Sigmoid colon (tissue), 6 donors: ENCODE measurements at regions not wholly inside any gene's neighbourhood (a gene's known extent, or its start where the extent isn't known, plus 50 kb on each side); places are given as distances from the start of the nearest gene placed in this dataset.

ENCODE experiments used
- DNase-seq: peaks from one replicate; pipeline ENCODE4 v3.0.0-alpha.2; 2019
- H3K27ac ChIP-seq, 4 donors: fragments of 200-600 bp; sonication (generic); one replicate each; pipeline ENCODE4 v1.5.1; 2016 to 2019; ENCODE audit warnings: mild to moderate bottlenecking in 1 of 4
- H3K27me3 ChIP-seq, 3 donors: fragments of 200-600 bp; sonication (generic); one replicate each; pipeline ENCODE4 v1.5.1; 2019; ENCODE audit warnings: mild to moderate bottlenecking in 1 of 3
- H3K36me3 ChIP-seq, 4 donors: fragments of 200-600 bp; sonication (generic); one replicate each; pipeline ENCODE4 v1.5.1; 2016 to 2019
- H3K4me1 ChIP-seq, 4 donors: fragments of 200-600 bp; sonication (generic); one replicate each; pipeline ENCODE4 v1.5.1; 2017 to 2019
- H3K4me3 ChIP-seq, 4 donors: fragments of 200-600 bp; sonication (generic); one replicate each; pipeline ENCODE4 v1.5.1; 2017 to 2019; ENCODE audit warnings: mild to moderate bottlenecking in 2 of 4, moderate library complexity in 1 of 4
- H3K9me3 ChIP-seq, 4 donors: fragments of 200-600 bp in 3 of 4; sonication (generic) in 3 of 4; one replicate each; pipeline versions ENCODE4 v1.5.1 to v1.6.1; 2013 to 2019
- EP300 ChIP-seq, 4 donors: sonication (generic); formaldehyde crosslinking; IDR thresholded peaks; one replicate each; pipeline ENCODE4 v1.6.1; 2017; ENCODE audit warnings: antibody characterized with exemption in 4 of 4
- POLR2A ChIP-seq, 2 donors: fragments of 450-650 bp; IDR thresholded peaks; one replicate each; pipeline ENCODE4 v1.6.1; 2016; ENCODE audit warnings: antibody characterized with exemption in 2 of 2, mild to moderate bottlenecking in 2 of 2, moderate library complexity in 2 of 2
- POLR2AphosphoS5 ChIP-seq, 4 donors: sonication (generic); formaldehyde crosslinking; IDR thresholded peaks; one replicate each; pipeline ENCODE4 v1.6.1; 2017; ENCODE audit warnings: antibody characterized with exemption in 4 of 4
- WGBS, 2 donors: extraction: QIAGEN DNeasy Blood & Tissue Kit; methylation state at CpG; one replicate each; pipeline ENCODE4 v1.1.7; 2013; 5-methylcytosine and 5-hydroxymethylcytosine counted together
- intact Hi-C: fragments of 100-400 bp; cut with DNase I; formaldehyde crosslinking; loops from one replicate; pipeline ENCODE4 v1.15.1; 2023
- TF ChIP-seq, protein P1 (sequence below), 4 experiments: fragments of 450-650 bp in 3 of 4; fragments of 200-600 bp in 1 of 4; IDR thresholded peaks; one replicate each; pipeline ENCODE4 v1.5.1; 2016 to 2019; ENCODE audit warnings: antibody characterized with exemption in 4 of 4, mild to moderate bottlenecking in 3 of 4, moderate library complexity in 2 of 4
- donor health status: healthy with polysubstance abuse.
- donor health status: healthy.

DNA sequence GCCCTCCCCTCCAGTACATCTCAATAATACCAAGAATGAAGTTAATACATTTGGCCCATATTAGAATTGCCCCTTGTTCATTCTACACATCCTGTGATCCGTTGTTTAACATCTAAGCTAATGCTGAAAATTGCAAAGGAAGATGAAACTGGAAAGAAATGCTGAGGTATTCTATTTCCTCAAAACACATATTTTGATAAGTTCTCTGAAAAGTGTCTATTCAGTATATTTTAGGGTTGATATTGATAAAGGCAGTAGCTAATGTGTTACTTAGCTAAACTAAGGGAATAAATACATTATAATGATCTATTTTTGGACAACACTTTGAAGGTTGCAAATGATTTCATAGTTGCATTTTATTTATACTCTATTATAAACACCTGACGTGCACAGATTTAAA, 702.6 kb upstream of the ROBO1 start:
- intact Hi-C loops = no loop called here
- Histone ChIP-seq H3K4me3 (no peak overlapping the region), H3K27me3 (no peaks in the 10 kb centered on the region), H3K4me1 (no peaks in the 10 kb centered on the region), H3K36me3 (no peaks in the 10 kb centered on the region), H3K9me3 (no peaks in the 10 kb centered on the region), H3K27ac (no peak overlapping the region)
- DNase-seq = no peak
- TF ChIP-seq, protein P1, sequence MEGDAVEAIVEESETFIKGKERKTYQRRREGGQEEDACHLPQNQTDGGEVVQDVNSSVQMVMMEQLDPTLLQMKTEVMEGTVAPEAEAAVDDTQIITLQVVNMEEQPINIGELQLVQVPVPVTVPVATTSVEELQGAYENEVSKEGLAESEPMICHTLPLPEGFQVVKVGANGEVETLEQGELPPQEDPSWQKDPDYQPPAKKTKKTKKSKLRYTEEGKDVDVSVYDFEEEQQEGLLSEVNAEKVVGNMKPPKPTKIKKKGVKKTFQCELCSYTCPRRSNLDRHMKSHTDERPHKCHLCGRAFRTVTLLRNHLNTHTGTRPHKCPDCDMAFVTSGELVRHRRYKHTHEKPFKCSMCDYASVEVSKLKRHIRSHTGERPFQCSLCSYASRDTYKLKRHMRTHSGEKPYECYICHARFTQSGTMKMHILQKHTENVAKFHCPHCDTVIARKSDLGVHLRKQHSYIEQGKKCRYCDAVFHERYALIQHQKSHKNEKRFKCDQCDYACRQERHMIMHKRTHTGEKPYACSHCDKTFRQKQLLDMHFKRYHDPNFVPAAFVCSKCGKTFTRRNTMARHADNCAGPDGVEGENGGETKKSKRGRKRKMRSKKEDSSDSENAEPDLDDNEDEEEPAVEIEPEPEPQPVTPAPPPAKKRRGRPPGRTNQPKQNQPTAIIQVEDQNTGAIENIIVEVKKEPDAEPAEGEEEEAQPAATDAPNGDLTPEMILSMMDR (IDR thresholded peaks at IDR 0.05) = no peak
- no peak for TF ChIP-seq POLR2A (IDR thresholded peaks at IDR 0.05)
- WGBS, 2 donors = 74 to 79% methylated on average over 2 of the region's 2 CpGs

DNA sequence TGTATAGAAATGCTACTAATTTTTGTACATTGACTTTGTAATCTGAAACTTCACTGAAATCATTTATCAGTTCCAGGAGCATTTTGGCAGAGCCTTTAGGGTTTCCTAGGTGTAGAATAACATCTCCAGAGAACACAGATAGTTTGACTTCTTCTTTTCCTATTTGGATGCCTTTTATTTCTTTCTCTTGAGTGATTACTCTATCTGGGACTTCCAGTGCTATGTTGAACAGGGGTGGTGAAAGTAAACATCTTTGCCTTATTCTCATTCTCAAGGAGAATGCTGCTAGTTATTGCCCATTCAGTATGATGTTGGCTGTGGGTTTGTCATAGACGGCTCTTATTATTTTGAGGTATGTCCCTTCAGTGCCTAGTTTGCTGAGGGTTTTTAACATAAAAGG, 697.9 kb upstream of the ROBO1 start:
- H3K4me1 ChIP-seq = no peaks in the 10 kb centered on the region
- no peak overlapping the region for H3K4me3 ChIP-seq
- H3K36me3 ChIP-seq = no peaks in the 10 kb centered on the region
- no peak for DNase-seq
- no peaks in the 10 kb centered on the region for H3K27me3 ChIP-seq
- WGBS, 2 donors = 92 to 95% methylated on average over 1 of the region's 1 CpG
- TF ChIP-seq POLR2A (IDR thresholded peaks at IDR 0.05) (no peak), POLR2AphosphoS5 (IDR thresholded peaks at IDR 0.05) (no peak), EP300 (IDR thresholded peaks at IDR 0.05) (no peak)
- TF ChIP-seq, protein P1 (IDR thresholded peaks at IDR 0.05) = no peak
- intact Hi-C loops = no loop called here
- no peaks in the 10 kb centered on the region for H3K9me3 ChIP-seq
- no peak overlapping the region for H3K27ac ChIP-seq

DNA sequence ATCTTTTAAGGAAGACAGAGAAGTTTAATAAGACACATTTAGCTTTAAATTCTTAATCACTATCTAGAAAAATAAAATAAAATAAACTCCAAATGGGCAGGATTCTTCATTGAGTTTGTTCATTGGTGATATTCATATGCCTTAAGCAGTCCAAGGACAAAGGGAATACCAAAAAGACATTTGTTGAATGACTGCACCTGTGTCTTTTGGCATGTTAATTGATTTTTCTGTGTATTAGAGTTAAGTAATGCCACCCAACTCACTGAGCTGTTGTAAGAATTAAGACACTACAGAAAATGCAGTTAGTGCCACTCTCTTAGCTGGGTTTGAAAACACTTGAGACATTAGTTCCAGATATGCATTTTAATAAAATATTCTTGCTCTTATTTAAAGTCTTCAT, 683.6 kb upstream of the ROBO1 start:
- intact Hi-C loops = no loop called here
- no peak overlapping the region for H3K27ac ChIP-seq
- TF ChIP-seq POLR2AphosphoS5 (IDR thresholded peaks at IDR 0.05) (no peak), POLR2A (IDR thresholded peaks at IDR 0.05) (no peak)
- DNase-seq = no peak
- H3K36me3 ChIP-seq = no peaks in the 10 kb centered on the region
- no peaks in the 10 kb centered on the region for H3K9me3 ChIP-seq
- H3K4me1 ChIP-seq = no peaks in the 10 kb centered on the region
- no peaks in the 10 kb centered on the region for H3K27me3 ChIP-seq
- H3K4me3 ChIP-seq = no peak overlapping the region

DNA sequence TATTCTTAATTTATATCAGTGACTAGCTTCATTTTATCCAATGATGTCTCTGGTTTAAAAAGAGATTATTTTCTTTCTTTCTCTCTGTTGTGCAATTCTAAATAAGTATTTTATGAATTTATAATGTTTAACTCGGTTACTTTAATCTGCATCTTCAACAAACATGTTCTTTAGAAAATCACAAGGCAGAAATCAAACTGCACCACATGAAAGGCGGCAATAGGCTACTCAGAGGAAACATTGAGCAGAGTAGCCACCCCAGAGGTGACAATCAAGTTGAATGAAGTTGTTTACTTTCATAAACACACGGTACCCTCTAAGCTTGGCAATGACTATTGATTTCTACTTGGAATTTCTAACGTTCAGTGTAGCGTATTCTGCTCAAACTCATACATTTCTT, 677.8 kb upstream of the ROBO1 start:
- WGBS, 2 donors = 36 to 68% methylated on average over 5 of the region's 5 CpGs
- Histone ChIP-seq H3K9me3 (no peaks in the 10 kb centered on the region), H3K27me3 (no peaks in the 10 kb centered on the region), H3K4me1 (no peaks in the 10 kb centered on the region), H3K4me3 (no peak overlapping the region), H3K36me3 (no peaks in the 10 kb centered on the region), H3K27ac (no peak overlapping the region)
- DNase-seq = no peak
- intact Hi-C loops = no loop called here
- no peak for TF ChIP-seq EP300 (IDR thresholded peaks at IDR 0.05)
- TF ChIP-seq, protein P1 (IDR thresholded peaks at IDR 0.05) = no peak
- TF ChIP-seq POLR2AphosphoS5 (IDR thresholded peaks at IDR 0.05) = no peak
- TF ChIP-seq POLR2A (IDR thresholded peaks at IDR 0.05) = no peak

GRCh38 chr3:80445053-80445452, 677.3 kb upstream of the ROBO1 start:
- DNase-seq = no peak
- 60 to 81% methylated on average over 1 of the region's 1 CpG for WGBS, 2 donors
- Histone ChIP-seq H3K4me3 (no peak overlapping the region), H3K27me3 (no peaks in the 10 kb centered on the region), H3K36me3 (no peaks in the 10 kb centered on the region), H3K27ac (no peak overlapping the region), H3K4me1 (no peaks in the 10 kb centered on the region), H3K9me3 (no peaks in the 10 kb centered on the region)
- intact Hi-C loops = no loop called here
- TF ChIP-seq EP300 (IDR thresholded peaks at IDR 0.05) = no peak
- no peak for TF ChIP-seq POLR2AphosphoS5 (IDR thresholded peaks at IDR 0.05)
- TF ChIP-seq, protein P1 (IDR thresholded peaks at IDR 0.05) = no peak
- TF ChIP-seq POLR2A (IDR thresholded peaks at IDR 0.05) = no peak
